Peyer's patch (tissue), 4 donors: ENCODE measurements at regions not wholly inside any gene's neighbourhood (a gene's known extent, or its start where the extent isn't known, plus 50 kb on each side); places are given as distances from the start of the nearest gene placed in this dataset.

Source experiments
- DNase-seq, 3 donors: peaks; one replicate each; pipeline ENCODE4 v3.0.0-alpha.2; 2017 to 2019
- H3K27ac ChIP-seq, 4 donors: fragments of 200-600 bp; sonication (generic); one replicate each; pipeline ENCODE4 v1.5.1; 2016 to 2019
- H3K27me3 ChIP-seq, 2 donors: fragments of 200-600 bp; sonication (generic); one replicate each; pipeline ENCODE4 v1.5.1; 2019
- H3K36me3 ChIP-seq, 3 donors: fragments of 200-600 bp; sonication (generic); one replicate each; pipeline ENCODE4 v1.5.1; 2016 to 2019
- H3K4me1 ChIP-seq, 4 donors: fragments of 200-600 bp; sonication (generic); one replicate each; pipeline ENCODE4 v1.5.1; 2016 to 2019
- H3K4me3 ChIP-seq, 4 donors: fragments of 200-600 bp; sonication (generic); 1 replicate in 3 of 4; 2 replicates in 1 of 4; pipeline ENCODE4 v1.5.1; 2016 to 2019; ENCODE audit warnings: mild to moderate bottlenecking in 1 of 4
- H3K9me3 ChIP-seq, 4 donors: fragments of 200-600 bp; sonication (generic); one replicate each; pipeline ENCODE4 v1.5.1; 2016 to 2019; ENCODE audit warnings: mild to moderate bottlenecking in 1 of 4
- CTCF ChIP-seq, 6 experiments: fragments of 450-650 bp in 4 of 6; fragments of 200-600 bp in 2 of 6; sonication (generic) in 1 of 6; IDR thresholded peaks; one replicate each; pipeline ENCODE4 v1.5.1; 2017 to 2019; ENCODE audit warnings: antibody characterized with exemption in 6 of 6, mild to moderate bottlenecking in 3 of 6, moderate library complexity in 1 of 6
- POLR2A ChIP-seq, 2 donors: fragments of 450-650 bp; IDR thresholded peaks; one replicate each; pipeline ENCODE4 v1.5.1; 2017; ENCODE audit warnings: antibody characterized with exemption in 2 of 2, mild to moderate bottlenecking in 2 of 2, moderate library complexity in 2 of 2

- DNase-seq = no peak
- Histone ChIP-seq H3K4me3 (no peak overlapping the region), H3K36me3 (no peaks in the 10 kb centered on the region), H3K4me1 (peaks cover 0 to 4% (median 0%) of the 10 kb centered on the region in 4 donors), H3K27ac (peak overlapping the region in 1 of 4 donors; percentile 3), H3K9me3 (no peaks in the 10 kb centered on the region), H3K27me3 (no peaks in the 10 kb centered on the region)
- TF ChIP-seq POLR2A (IDR thresholded peaks at IDR 0.05) = no peak
- TF ChIP-seq CTCF (IDR thresholded peaks at IDR 0.05) = no peak
Measured at GRCh38 chr6:45714006-45714730, 301.5 kb downstream of the CLIC5 start.
